ENCODE measurements at regions not wholly inside any gene's neighbourhood (a gene's known extent, or its start where the extent isn't known, plus 50 kb on each side); places are given as distances from the start of the nearest gene placed in this dataset.

- DNase-seq = no peak
- peaks cover 18 to 34% of the 10 kb centered on the region in 2 donors for H3K27me3 Mint-ChIP-seq
- no peaks in the 10 kb centered on the region for H3K4me1 Mint-ChIP-seq (ENCODE audit: low read depth in 2 of 2)
- ATAC-seq (replicated peaks) = no peak
- no peaks in the 10 kb centered on the region for H3K36me3 Mint-ChIP-seq (ENCODE audit: insufficient read depth)
- H3K4me3 Mint-ChIP-seq = no peak overlapping the region
- no peak overlapping the region for H3K27ac Mint-ChIP-seq
- no peaks in the 10 kb centered on the region for H3K9me3 Mint-ChIP-seq
Observed at GRCh38 chr22:19635644-19636043, 78.7 kb upstream of the SEPTIN5 start.

DNA sequence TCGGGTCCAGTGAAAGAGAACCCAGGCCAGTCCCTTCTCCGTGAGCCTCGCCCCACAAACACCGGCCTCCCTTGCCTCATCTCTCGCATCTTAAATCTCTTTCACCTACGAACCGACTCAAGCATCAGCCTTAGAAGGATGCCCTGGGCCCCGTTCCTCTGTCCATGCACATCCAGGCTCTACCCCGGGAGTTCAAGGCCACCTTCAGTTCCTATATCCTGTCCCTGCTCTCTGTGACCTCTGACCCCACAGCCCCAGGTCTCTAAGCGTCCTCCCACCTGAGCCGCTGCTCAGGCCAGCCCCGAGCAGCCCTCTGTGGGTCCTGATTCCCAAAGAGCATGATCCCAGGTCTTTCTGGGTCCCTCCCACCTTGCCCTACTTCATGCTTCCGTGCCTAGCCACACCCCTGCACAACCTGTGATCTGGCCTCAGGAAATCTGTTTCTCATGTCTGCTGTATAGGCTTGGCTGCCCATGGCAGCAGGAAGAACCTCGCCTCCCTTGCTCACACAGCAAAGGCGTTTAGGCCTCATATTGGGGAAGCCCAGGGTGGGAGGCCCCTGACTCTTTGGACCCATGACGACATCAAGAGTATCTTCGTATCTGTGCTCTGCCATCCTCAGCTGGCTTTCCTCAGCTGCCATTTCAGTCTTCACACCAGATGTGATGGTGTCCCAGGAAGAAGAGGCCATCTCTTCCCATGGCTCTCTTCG lies 77.5 kb upstream of the SEPTIN5 start:
- H3K27ac Mint-ChIP-seq = no peak overlapping the region
- no peaks in the 10 kb centered on the region for H3K4me1 Mint-ChIP-seq (ENCODE audit: low read depth in 2 of 2)
- DNase-seq (no peak), ATAC-seq (replicated peaks) (no peak)
- no peak overlapping the region for H3K4me3 Mint-ChIP-seq
- H3K36me3 Mint-ChIP-seq (ENCODE audit: insufficient read depth) = no peaks in the 10 kb centered on the region
- peaks cover 24 to 37% of the 10 kb centered on the region in 2 donors for H3K27me3 Mint-ChIP-seq
- no peaks in the 10 kb centered on the region for H3K9me3 Mint-ChIP-seq

GRCh38 chr22:19637408-19638281 lies 76.7 kb upstream of the SEPTIN5 start:
- no peaks in the 10 kb centered on the region for H3K4me1 Mint-ChIP-seq (ENCODE audit: low read depth in 2 of 2)
- ATAC-seq (replicated peaks) (no peak), DNase-seq (no peak)
- no peak overlapping the region for H3K4me3 Mint-ChIP-seq
- peaks cover 2% of the 10 kb centered on the region for H3K36me3 Mint-ChIP-seq (ENCODE audit: insufficient read depth)
- no peaks in the 10 kb centered on the region for H3K9me3 Mint-ChIP-seq
- H3K27me3 Mint-ChIP-seq = peaks cover 16 to 29% of the 10 kb centered on the region in 2 donors
- no peak overlapping the region for H3K27ac Mint-ChIP-seq

- Mint-ChIP-seq H3K27me3 (peaks cover 18 to 33% of the 10 kb centered on the region in 2 donors), H3K27ac (no peak overlapping the region), H3K9me3 (no peaks in the 10 kb centered on the region), H3K4me1 (ENCODE audit: low read depth in 2 of 2) (no peaks in the 10 kb centered on the region), H3K36me3 (ENCODE audit: insufficient read depth) (peaks cover 2% of the 10 kb centered on the region), H3K4me3 (no peak overlapping the region)
- no peak for ATAC-seq (replicated peaks)
- no peak for DNase-seq
Observed at GRCh38 chr22:19638282-19639015, 75.9 kb upstream of the SEPTIN5 start.

- Mint-ChIP-seq H3K27me3 (peaks cover 28 to 45% of the 10 kb centered on the region in 2 donors), H3K9me3 (no peaks in the 10 kb centered on the region), H3K4me3 (no peak overlapping the region), H3K27ac (no peak overlapping the region), H3K36me3 (ENCODE audit: insufficient read depth) (peaks cover 2% of the 10 kb centered on the region), H3K4me1 (ENCODE audit: low read depth in 2 of 2) (no peaks in the 10 kb centered on the region)
- ATAC-seq (replicated peaks) (no peak), DNase-seq (no peak)
Observed at GRCh38 chr22:19639610-19640135, 74.6 kb upstream of the SEPTIN5 start.

GRCh38 chr22:19640306-19640705 lies 74.0 kb upstream of the SEPTIN5 start:
- Mint-ChIP-seq H3K4me1 (ENCODE audit: low read depth in 2 of 2) (no peaks in the 10 kb centered on the region), H3K27ac (no peak overlapping the region), H3K36me3 (ENCODE audit: insufficient read depth) (peaks cover 2% of the 10 kb centered on the region), H3K9me3 (no peaks in the 10 kb centered on the region), H3K4me3 (no peak overlapping the region), H3K27me3 (peaks cover 34 to 51% of the 10 kb centered on the region in 2 donors)
- no peak for ATAC-seq (replicated peaks)
- no peak for DNase-seq

DNA sequence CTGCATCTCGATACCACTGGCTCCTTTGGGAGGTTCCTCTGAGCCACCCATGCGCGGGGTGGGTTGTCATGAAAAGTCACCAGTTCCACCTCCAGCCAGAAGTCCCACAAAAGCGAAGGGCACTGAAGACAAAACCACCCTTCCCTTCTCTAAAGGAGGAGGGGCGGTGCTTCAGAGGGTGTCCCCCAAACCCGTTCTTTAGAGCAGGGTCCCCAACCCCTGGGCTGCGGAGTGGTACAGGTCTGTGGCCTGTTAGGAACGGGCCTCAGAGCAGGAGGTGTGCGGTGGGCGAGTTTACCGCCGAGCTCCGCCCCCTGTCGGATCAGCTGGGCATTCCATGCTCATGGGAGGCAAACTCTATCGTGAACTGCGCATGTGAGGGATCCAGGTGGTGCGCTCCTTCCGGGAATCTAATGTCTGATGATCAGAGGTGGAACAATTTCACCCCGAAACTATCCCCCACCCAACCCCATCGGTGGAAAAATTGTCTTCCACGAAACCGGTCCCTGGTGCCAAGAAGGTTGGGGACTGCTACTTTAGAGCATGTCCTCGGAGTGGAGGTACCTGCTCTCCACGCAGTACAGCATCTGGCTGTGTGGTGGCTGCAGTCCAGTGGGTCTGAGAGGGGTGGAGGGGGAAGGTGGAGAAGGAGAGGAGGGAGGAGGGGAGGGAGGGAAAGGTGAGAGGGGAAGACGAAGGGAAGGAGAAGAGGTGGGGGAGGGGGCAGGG lies 72.9 kb upstream of the SEPTIN5 start:
- ATAC-seq (replicated peaks) (no peak), DNase-seq (no peak)
- H3K27ac Mint-ChIP-seq = no peak overlapping the region
- H3K9me3 Mint-ChIP-seq = no peaks in the 10 kb centered on the region
- H3K4me3 Mint-ChIP-seq = no peak overlapping the region
- no peaks in the 10 kb centered on the region for H3K4me1 Mint-ChIP-seq (ENCODE audit: low read depth in 2 of 2)
- peaks cover 44 to 62% of the 10 kb centered on the region in 2 donors for H3K27me3 Mint-ChIP-seq
- H3K36me3 Mint-ChIP-seq (ENCODE audit: insufficient read depth) = peaks cover 2% of the 10 kb centered on the region

DNA sequence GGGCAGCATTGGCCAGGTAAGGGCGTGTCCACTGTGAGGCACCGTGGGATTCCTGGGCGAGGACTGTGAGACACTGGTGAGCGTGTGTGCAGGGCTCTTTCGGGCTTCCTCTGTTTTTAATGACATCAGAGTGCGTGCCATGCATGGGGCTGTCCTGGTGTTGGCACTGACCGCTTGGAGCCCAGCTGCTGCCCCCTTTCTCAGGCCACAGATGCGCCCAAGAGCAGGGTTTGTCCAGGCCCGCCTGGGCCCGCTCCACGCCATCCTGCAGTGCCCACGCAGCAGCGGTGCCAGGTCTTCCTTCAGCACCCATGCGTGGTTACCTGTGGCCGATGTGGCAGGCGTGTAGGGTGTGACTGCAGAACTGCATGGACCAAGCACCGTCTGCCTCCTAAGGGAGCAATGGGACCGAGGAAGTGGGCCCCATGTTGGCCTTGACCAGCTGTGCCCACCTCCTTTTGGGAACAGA lies 72.3 kb upstream of the SEPTIN5 start:
- Mint-ChIP-seq H3K4me3 (no peak overlapping the region), H3K4me1 (ENCODE audit: low read depth in 2 of 2) (no peaks in the 10 kb centered on the region), H3K9me3 (no peaks in the 10 kb centered on the region), H3K27ac (no peak overlapping the region), H3K27me3 (peaks cover 50 to 68% of the 10 kb centered on the region in 2 donors), H3K36me3 (ENCODE audit: insufficient read depth) (peaks cover 2% of the 10 kb centered on the region)
- DNase-seq = no peak
- ATAC-seq (replicated peaks) = no peak

DNA sequence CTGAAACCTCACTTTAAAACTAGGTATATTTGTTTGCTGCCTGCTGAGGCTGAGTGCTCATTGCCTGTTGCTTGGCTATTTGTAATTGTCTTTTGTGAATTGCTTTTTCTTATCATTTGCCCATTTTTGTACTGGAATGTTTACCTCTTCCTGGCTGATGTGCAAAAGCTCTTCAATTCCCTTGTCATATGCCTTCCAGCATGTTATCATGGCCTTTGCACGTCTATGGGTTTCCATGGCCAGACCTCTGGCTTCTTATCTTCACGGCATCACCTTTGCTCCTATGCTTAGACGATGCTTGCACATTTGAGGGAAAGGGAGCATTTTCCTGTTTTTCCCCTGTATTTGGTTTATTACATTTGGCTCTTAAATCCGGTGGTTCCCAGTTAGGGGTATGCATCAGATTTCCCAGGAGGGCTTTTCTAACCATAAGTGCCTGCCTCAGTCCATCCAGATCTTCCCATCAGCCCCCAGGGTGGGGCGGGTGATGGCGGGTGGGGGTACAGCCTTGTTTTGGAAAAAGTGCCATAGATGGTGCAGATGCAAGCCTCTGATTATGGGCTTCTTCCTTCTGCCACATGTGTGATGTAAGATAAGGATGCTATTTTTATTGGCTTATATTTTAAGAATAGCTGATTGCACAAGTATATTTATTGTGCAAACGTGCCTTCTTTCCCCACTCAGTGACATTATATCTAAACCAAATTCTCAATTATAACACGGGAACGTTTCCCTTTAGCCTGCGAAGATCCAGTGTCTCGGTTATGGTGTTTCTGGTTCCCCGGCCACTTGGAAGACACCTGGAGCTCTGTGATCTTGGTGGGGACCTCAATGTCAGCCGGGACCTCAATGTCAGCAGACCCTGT lies 70.6 kb upstream of the SEPTIN5 start:
- Mint-ChIP-seq H3K4me3 (no peak overlapping the region), H3K27ac (no peak overlapping the region), H3K4me1 (ENCODE audit: low read depth in 2 of 2) (no peaks in the 10 kb centered on the region), H3K27me3 (peaks cover 55 to 69% of the 10 kb centered on the region in 2 donors), H3K9me3 (peaks cover 0 to 3% of the 10 kb centered on the region in 2 donors), H3K36me3 (ENCODE audit: insufficient read depth) (peaks cover 2% of the 10 kb centered on the region)
- ATAC-seq (replicated peaks) (no peak), DNase-seq (no peak)

- DNase-seq (no peak), ATAC-seq (replicated peaks) (no peak)
- Mint-ChIP-seq H3K36me3 (ENCODE audit: insufficient read depth) (peaks cover 2% of the 10 kb centered on the region), H3K4me3 (no peak overlapping the region), H3K27me3 (peaks cover 62 to 69% of the 10 kb centered on the region in 2 donors), H3K27ac (no peak overlapping the region), H3K9me3 (peaks cover 4 to 6% of the 10 kb centered on the region in 2 donors), H3K4me1 (ENCODE audit: low read depth in 2 of 2) (no peaks in the 10 kb centered on the region)
Observed at GRCh38 chr22:19644314-19645223, 69.7 kb upstream of the SEPTIN5 start.

DNA sequence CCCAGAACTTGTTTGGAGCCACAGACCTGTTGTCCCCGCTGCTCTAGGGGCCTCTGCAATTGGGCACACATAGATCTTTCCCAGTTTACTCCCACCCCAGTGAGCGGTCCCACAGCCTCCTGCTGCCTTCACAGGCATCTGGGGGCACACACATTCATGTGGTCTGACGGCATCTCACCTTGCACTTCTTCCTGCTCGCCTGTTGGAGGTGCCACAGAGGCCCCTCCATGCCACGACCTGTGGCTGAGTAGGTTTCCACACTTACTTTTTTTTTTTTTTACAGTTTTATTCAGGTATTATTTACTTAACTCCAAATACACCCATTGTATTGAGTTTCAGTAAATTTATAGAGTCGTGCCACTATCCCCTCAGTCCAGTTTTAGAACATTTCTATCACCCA lies 68.9 kb upstream of the SEPTIN5 start:
- Mint-ChIP-seq H3K36me3 (ENCODE audit: insufficient read depth) (peaks cover 2% of the 10 kb centered on the region), H3K27me3 (peaks cover 60 to 66% of the 10 kb centered on the region in 2 donors), H3K27ac (no peak overlapping the region), H3K4me3 (no peak overlapping the region), H3K4me1 (ENCODE audit: low read depth in 2 of 2) (no peaks in the 10 kb centered on the region), H3K9me3 (peaks cover 4 to 9% of the 10 kb centered on the region in 2 donors)
- no peak for ATAC-seq (replicated peaks)
- DNase-seq = no peak
